ENCODE measurements at regions not wholly inside any gene's neighbourhood (a gene's known extent, or its start where the extent isn't known, plus 50 kb on each side); places are given as distances from the start of the nearest gene placed in this dataset.

GRCh38 chr12:5254703-5255102, 177.2 kb upstream of the NTF3 start:
- no peak for DNase-seq
- POLR2A ChIA-PET: no interaction called here
- H3K4me3 Mint-ChIP-seq: no peak overlapping the region
- no peaks in the 10 kb centered on the region for H3K4me1 Mint-ChIP-seq
- no peaks in the 10 kb centered on the region for H3K36me3 Mint-ChIP-seq (ENCODE audit: low read depth)
- no peak overlapping the region for H3K27ac Mint-ChIP-seq
- peaks cover 2% of the 10 kb centered on the region for H3K27me3 Mint-ChIP-seq
- CTCF ChIA-PET: no interaction called here
- no peaks in the 10 kb centered on the region for H3K9me3 Mint-ChIP-seq

- H3K4me1 Mint-ChIP-seq: no peaks in the 10 kb centered on the region
- POLR2A ChIA-PET: no interaction called here
- CTCF ChIA-PET: no interaction called here
- H3K9me3 Mint-ChIP-seq: no peaks in the 10 kb centered on the region
- no peak overlapping the region for H3K4me3 Mint-ChIP-seq
- DNase-seq: no peak
- H3K36me3 Mint-ChIP-seq (ENCODE audit: low read depth): no peaks in the 10 kb centered on the region
- peaks cover 2% of the 10 kb centered on the region for H3K27me3 Mint-ChIP-seq
- no peak overlapping the region for H3K27ac Mint-ChIP-seq
Observed at GRCh38 chr12:5257763-5258495, 174.0 kb upstream of the NTF3 start.

- no peak overlapping the region for H3K4me3 Mint-ChIP-seq
- H3K27ac Mint-ChIP-seq: no peak overlapping the region
- H3K27me3 Mint-ChIP-seq: peaks cover 2% of the 10 kb centered on the region
- no peaks in the 10 kb centered on the region for H3K9me3 Mint-ChIP-seq
- CTCF ChIA-PET: no interaction called here
- DNase-seq: no peak
- H3K36me3 Mint-ChIP-seq (ENCODE audit: low read depth): no peaks in the 10 kb centered on the region
- H3K4me1 Mint-ChIP-seq: no peaks in the 10 kb centered on the region
- POLR2A ChIA-PET: no interaction called here
Observed at GRCh38 chr12:5258498-5258897, 173.4 kb upstream of the NTF3 start.

- H3K27ac Mint-ChIP-seq: no peak overlapping the region
- peaks cover 2% of the 10 kb centered on the region for H3K27me3 Mint-ChIP-seq
- ChIA-PET POLR2A (no interaction called here), CTCF (no interaction called here)
- no peaks in the 10 kb centered on the region for H3K36me3 Mint-ChIP-seq (ENCODE audit: low read depth)
- H3K4me3 Mint-ChIP-seq: no peak overlapping the region
- H3K4me1 Mint-ChIP-seq: no peaks in the 10 kb centered on the region
- no peak for DNase-seq
- no peaks in the 10 kb centered on the region for H3K9me3 Mint-ChIP-seq
Observed at GRCh38 chr12:5258926-5259325, 173.0 kb upstream of the NTF3 start.

GRCh38 chr12:5259523-5259922, 172.4 kb upstream of the NTF3 start:
- no peaks in the 10 kb centered on the region for H3K4me1 Mint-ChIP-seq
- H3K4me3 Mint-ChIP-seq: no peak overlapping the region
- ChIA-PET CTCF (no interaction called here), POLR2A (no interaction called here)
- peaks cover 2% of the 10 kb centered on the region for H3K27me3 Mint-ChIP-seq
- H3K36me3 Mint-ChIP-seq (ENCODE audit: low read depth): no peaks in the 10 kb centered on the region
- H3K9me3 Mint-ChIP-seq: no peaks in the 10 kb centered on the region
- no peak overlapping the region for H3K27ac Mint-ChIP-seq
- DNase-seq: no peak

GRCh38 chr12:5260086-5260485, 171.8 kb upstream of the NTF3 start:
- ChIA-PET CTCF (no interaction called here), POLR2A (no interaction called here)
- Mint-ChIP-seq H3K27me3 (peaks cover 2% of the 10 kb centered on the region), H3K4me1 (no peaks in the 10 kb centered on the region), H3K9me3 (no peaks in the 10 kb centered on the region), H3K36me3 (ENCODE audit: low read depth) (no peaks in the 10 kb centered on the region), H3K27ac (no peak overlapping the region), H3K4me3 (no peak overlapping the region)
- DNase-seq: no peak

- Mint-ChIP-seq H3K4me1 (no peaks in the 10 kb centered on the region), H3K27me3 (peaks cover 2% of the 10 kb centered on the region), H3K36me3 (ENCODE audit: low read depth) (no peaks in the 10 kb centered on the region), H3K9me3 (no peaks in the 10 kb centered on the region), H3K27ac (no peak overlapping the region), H3K4me3 (no peak overlapping the region)
- ChIA-PET POLR2A (no interaction called here), CTCF (no interaction called here)
- DNase-seq: no peak
Observed at GRCh38 chr12:5260591-5261086, 171.3 kb upstream of the NTF3 start.

- DNase-seq: no peak
- no peaks in the 10 kb centered on the region for H3K36me3 Mint-ChIP-seq (ENCODE audit: low read depth)
- POLR2A ChIA-PET: no interaction called here
- H3K27ac Mint-ChIP-seq: no peak overlapping the region
- H3K27me3 Mint-ChIP-seq: peaks cover 4% of the 10 kb centered on the region
- no peak overlapping the region for H3K4me3 Mint-ChIP-seq
- CTCF ChIA-PET: no interaction called here
- peaks cover 2% of the 10 kb centered on the region for H3K9me3 Mint-ChIP-seq
- no peaks in the 10 kb centered on the region for H3K4me1 Mint-ChIP-seq
Observed at GRCh38 chr12:5262450-5262849, 169.5 kb upstream of the NTF3 start.

- POLR2A ChIA-PET: no interaction called here
- Mint-ChIP-seq H3K4me3 (no peak overlapping the region), H3K4me1 (no peaks in the 10 kb centered on the region), H3K9me3 (peaks cover 2% of the 10 kb centered on the region), H3K27me3 (peaks cover 2% of the 10 kb centered on the region), H3K36me3 (ENCODE audit: low read depth) (no peaks in the 10 kb centered on the region), H3K27ac (no peak overlapping the region)
- no peak for DNase-seq
- CTCF ChIA-PET: no interaction called here
Observed at GRCh38 chr12:5262885-5263284, 169.0 kb upstream of the NTF3 start.

- no peak for DNase-seq
- no peak overlapping the region for H3K4me3 Mint-ChIP-seq
- ChIA-PET CTCF (interaction anchor here (0.6 kb wide), 1 partner anchor 98 kb away, joined by 3 read pairs; no protein-coding TSS in a partner anchor), POLR2A (no interaction called here)
- no peaks in the 10 kb centered on the region for H3K36me3 Mint-ChIP-seq (ENCODE audit: low read depth)
- H3K27me3 Mint-ChIP-seq: peaks cover 2% of the 10 kb centered on the region
- no peaks in the 10 kb centered on the region for H3K4me1 Mint-ChIP-seq
- H3K27ac Mint-ChIP-seq: no peak overlapping the region
- peaks cover 2% of the 10 kb centered on the region for H3K9me3 Mint-ChIP-seq
Observed at GRCh38 chr12:5264006-5264405, 167.9 kb upstream of the NTF3 start.

GRCh38 chr12:5267603-5268423, 164.1 kb upstream of the NTF3 start:
- POLR2A ChIA-PET: no interaction called here
- Mint-ChIP-seq H3K9me3 (peaks cover 2% of the 10 kb centered on the region), H3K27me3 (peaks cover 2% of the 10 kb centered on the region), H3K4me3 (no peak overlapping the region), H3K4me1 (peaks cover 2% of the 10 kb centered on the region), H3K36me3 (ENCODE audit: low read depth) (no peaks in the 10 kb centered on the region), H3K27ac (no peak overlapping the region)
- CTCF ChIA-PET: no interaction called here
- DNase-seq: no peak

GRCh38 chr12:5268424-5269210, 163.3 kb upstream of the NTF3 start:
- DNase-seq: no peak
- ChIA-PET CTCF (no interaction called here), POLR2A (no interaction called here)
- H3K36me3 Mint-ChIP-seq (ENCODE audit: low read depth): no peaks in the 10 kb centered on the region
- no peak overlapping the region for H3K27ac Mint-ChIP-seq
- H3K4me1 Mint-ChIP-seq: peaks cover 2% of the 10 kb centered on the region
- H3K27me3 Mint-ChIP-seq: peaks cover 2% of the 10 kb centered on the region
- H3K9me3 Mint-ChIP-seq: peaks cover 2% of the 10 kb centered on the region
- H3K4me3 Mint-ChIP-seq: no peak overlapping the region

- Mint-ChIP-seq H3K9me3 (peaks cover 2% of the 10 kb centered on the region), H3K27ac (no peak overlapping the region), H3K4me3 (no peak overlapping the region), H3K36me3 (ENCODE audit: low read depth) (no peaks in the 10 kb centered on the region), H3K4me1 (peaks cover 2% of the 10 kb centered on the region), H3K27me3 (peaks cover 2% of the 10 kb centered on the region)
- no peak for DNase-seq
- ChIA-PET POLR2A (no interaction called here), CTCF (no interaction called here)
Observed at GRCh38 chr12:5269846-5270245, 162.1 kb upstream of the NTF3 start.
